GM12873 (cell line): ENCODE measurements at regions not wholly inside any gene's neighbourhood (a gene's known extent, or its start where the extent isn't known, plus 50 kb on each side); places are given as distances from the start of the nearest gene placed in this dataset.

Experiments used
- CTCF ChIP-seq: IDR thresholded peaks from 2 replicates; pipeline ENCODE4 v1.5.1; 2012; ENCODE audit warnings: low read depth, mild to moderate bottlenecking, moderate library complexity, low read length, control low read depth; ENCODE audit not compliant: insufficient read depth; ENCODE audit errors: missing control alignments

DNA sequence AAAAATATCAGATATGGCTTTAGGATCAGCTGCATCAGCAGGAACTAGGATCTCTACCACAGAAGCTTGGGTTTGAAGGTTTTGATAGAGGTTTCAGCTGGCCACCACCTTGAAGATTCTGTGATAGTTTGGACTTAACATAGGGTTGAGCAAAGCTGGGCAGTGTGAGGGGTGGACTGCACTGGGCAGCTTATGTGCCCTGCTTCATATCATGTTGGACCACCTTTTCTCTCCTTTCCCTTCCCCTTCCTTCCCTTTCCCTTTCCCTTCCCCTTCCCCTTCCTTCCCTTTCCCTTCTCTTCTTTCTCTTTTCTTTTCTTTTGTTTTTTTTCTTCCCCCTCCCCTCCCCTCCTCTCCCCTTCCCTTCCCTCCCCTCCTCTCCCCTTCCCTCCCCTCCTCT is 196.3 kb upstream of the CXCR4 start:
- TF ChIP-seq CTCF = no peak

- no peak for TF ChIP-seq CTCF
Observed at GRCh38 chr2:136310797-136311603, 193.1 kb upstream of the CXCR4 start.

DNA sequence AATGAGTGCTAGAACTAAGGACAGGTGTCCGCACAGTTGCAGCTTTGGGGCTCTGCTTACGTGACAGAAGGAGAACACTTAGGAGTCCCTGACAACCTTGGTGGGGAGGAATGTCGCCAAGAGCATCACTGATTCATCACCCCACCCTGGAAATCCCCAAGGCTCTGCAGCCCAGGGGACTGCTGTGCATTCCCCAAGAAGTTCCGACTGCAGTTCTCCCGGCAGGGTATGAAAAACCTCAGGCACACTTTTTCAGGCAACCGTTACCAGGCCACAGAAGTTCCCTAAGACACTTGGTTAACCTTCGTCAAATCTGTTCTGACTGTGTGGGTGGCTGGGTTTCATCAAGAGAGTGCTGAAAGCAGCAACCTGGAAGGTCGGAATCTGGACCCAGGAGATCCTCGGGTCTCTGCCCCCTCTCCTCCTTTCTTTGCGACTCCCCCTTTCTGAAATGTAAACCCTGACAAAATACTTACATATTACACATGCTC is 192.1 kb upstream of the CXCR4 start:
- TF ChIP-seq CTCF = no peak

DNA sequence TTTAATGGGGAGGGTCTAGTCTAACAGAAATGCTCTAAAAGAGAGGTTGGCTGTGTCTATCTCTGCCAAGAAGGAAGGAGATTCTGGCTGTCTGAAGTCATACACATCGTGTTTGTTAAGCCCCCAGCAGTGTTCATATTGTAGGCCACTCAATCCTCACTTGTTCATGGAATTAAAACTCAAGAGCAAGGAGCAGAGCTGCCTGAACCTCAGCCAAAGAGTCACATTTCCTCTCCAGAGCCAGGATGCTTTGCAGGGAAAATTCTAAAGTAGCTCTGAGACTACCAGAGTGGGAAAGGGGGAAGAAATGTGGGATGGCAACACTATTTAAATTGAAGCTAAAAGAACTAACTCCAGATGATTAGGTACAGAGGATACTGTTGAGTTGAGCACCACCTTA is 190.7 kb upstream of the CXCR4 start:
- TF ChIP-seq CTCF = no peak

DNA sequence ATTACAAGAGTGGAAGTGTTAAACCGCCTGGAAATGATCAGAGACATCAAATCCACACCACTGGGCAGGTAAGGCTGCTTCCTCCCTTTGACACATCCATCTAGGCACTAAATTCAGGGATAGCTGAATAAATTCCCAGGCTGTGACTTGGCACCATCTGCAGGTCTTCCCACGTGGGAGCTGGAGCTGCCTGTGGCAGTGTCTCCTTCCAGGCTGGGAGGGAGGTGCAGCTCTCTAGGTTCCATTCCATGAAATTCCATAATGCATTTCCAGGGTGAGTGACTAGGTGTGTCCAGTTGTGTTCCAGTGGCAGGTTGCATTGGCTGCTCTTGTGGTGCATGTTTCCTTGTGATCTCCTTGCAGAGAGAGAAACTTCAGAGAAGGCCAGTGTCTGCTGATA is 188.9 kb upstream of the CXCR4 start:
- TF ChIP-seq CTCF = no peak

- no peak for TF ChIP-seq CTCF
Observed at GRCh38 chr2:136305517-136306192, 187.7 kb upstream of the CXCR4 start.

GRCh38 chr2:136301006-136301405 is 183.1 kb upstream of the CXCR4 start:
- no peak for TF ChIP-seq CTCF
